ENCODE measurements at regions not wholly inside any gene's neighbourhood (a gene's known extent, or its start where the extent isn't known, plus 50 kb on each side); places are given as distances from the start of the nearest gene placed in this dataset.
A peak's percentile ranks its signal among the peaks of the same experiment; 100 is the strongest.

- H3K4me3 ChIP-seq = no peak overlapping the region
- in situ Hi-C loops (cut with MboI; ENCODE audit: low pct_unique_long_range_greater_than_20kb in 2 of 9, low sequenced_read_pairs in 9 of 9, unreplicated experiment in 9 of 9) = no loop called here
- WGBS, 10 experiments = 0 to 100% (median 92%) methylated on average over 1 to 5 of the region's 5 CpGs; no CpG with 5 or more reads in 1 of the 10 experiments
- no peak for ATAC-seq (replicated peaks in 6 of 8)
- H3K4me1 ChIP-seq (replicated peaks in 1 of 2) = peaks cover 51 to 57% of the 10 kb centered on the region in 2 donors
- no peak overlapping the region for H3K27ac ChIP-seq
These were observed 435.8 kb upstream of the SPRED2 start for GRCh38 chr2:65868177-65868576.

- Histone ChIP-seq H3K4me3 (no peak overlapping the region), H3K27ac (no peak overlapping the region), H3K4me1 (replicated peaks in 1 of 2) (peaks cover 58% of the 10 kb centered on the region in 2 donors)
- 36 to 100% (median 84%) methylated on average over 1 to 4 of the region's 4 CpGs for WGBS, 10 experiments
- in situ Hi-C loops (cut with MboI; ENCODE audit: low pct_unique_long_range_greater_than_20kb in 2 of 9, low sequenced_read_pairs in 9 of 9, unreplicated experiment in 9 of 9) = no loop called here
- ATAC-seq (replicated peaks in 6 of 8) = no peak
These were observed 435.0 kb upstream of the SPRED2 start for GRCh38 chr2:65867446-65867845.

DNA sequence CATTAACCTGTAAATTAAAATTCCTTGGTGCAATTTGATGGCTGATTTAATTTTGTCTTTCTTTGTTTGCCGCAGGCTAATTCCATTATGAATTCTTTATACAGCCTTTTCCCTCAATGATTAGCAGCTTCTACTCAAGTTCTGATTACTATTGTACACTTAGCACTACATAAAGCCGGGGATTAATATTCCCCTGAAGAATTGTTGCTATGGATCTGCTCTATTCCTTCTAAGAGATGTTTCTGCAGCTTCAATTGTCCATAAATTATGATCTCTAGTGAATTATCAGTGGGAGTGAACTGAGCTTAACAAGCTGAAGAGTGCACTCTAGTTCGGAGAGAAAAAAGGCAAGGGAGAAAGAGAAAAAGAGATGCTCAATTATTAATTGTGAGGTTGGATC, 433.7 kb upstream of the SPRED2 start:
- in situ Hi-C loops (cut with MboI; ENCODE audit: low pct_unique_long_range_greater_than_20kb in 2 of 9, low sequenced_read_pairs in 9 of 9, unreplicated experiment in 9 of 9) = no loop called here
- Histone ChIP-seq H3K27ac (peak overlapping the region in 1 of 2 donors; percentile 7), H3K4me1 (replicated peaks in 1 of 2) (peaks cover 58% of the 10 kb centered on the region in 2 donors), H3K4me3 (no peak overlapping the region)
- WGBS, 10 experiments = 4 to 47% (median 33%) methylated on average over 2 to 3 of the region's 3 CpGs
- peak in 5 of 8 experiments; percentile 30 to 85 (median 80) for ATAC-seq (replicated peaks in 6 of 8)

DNA sequence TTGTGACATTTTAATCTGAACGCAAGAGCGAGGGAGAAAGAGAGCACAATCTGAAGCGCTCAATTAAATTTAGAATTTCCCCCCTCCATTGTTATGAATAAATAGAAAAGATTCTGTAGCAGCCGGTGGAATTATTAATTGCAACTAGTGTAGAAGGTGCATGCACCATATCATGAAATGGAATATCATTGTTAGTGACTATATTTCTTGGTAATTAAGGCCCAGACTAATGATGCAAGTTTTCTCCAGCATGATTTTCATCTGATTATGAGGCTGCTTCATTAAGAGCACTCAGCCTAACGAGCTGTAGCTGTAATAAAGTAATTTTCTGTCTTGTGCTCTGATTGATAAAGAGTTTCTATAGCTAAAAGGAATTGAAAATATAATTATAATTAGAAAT, 432.2 kb upstream of the SPRED2 start:
- WGBS, 10 experiments = 34 to 82% (median 43%) methylated on average over 1 to 5 of the region's 5 CpGs; no CpG with 5 or more reads in 1 of the 10 experiments
- Histone ChIP-seq H3K4me3 (no peak overlapping the region), H3K27ac (no peak overlapping the region), H3K4me1 (replicated peaks in 1 of 2) (peaks cover 46 to 47% of the 10 kb centered on the region in 2 donors)
- peak in 2 of 8 experiments; percentile 15 to 54 for ATAC-seq (replicated peaks in 6 of 8)
- in situ Hi-C loops (cut with MboI; ENCODE audit: low pct_unique_long_range_greater_than_20kb in 2 of 9, low sequenced_read_pairs in 9 of 9, unreplicated experiment in 9 of 9) = no loop called here

DNA sequence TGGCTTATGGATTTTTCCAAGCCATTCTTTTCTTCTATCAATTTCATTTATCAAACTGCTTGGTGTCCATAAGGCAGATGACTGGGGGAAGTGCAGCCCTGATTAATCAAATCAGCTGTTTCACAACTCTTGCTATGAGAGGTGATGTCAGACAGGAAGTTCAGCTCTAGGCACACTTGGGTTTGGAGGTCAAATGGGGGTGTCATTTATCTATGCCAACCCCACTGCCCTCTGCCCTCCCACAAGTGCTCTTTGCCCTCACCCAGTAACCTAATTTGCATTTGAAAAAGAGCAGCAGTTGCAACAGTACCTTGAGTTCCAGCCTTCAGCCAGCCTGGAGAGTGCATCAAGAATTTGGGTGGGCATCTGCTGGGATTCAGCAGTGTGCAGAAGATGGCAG, 431.3 kb upstream of the SPRED2 start:
- no peak overlapping the region for H3K4me3 ChIP-seq
- peaks cover 46 to 47% of the 10 kb centered on the region in 2 donors for H3K4me1 ChIP-seq (replicated peaks in 1 of 2)
- in situ Hi-C loops (cut with MboI; ENCODE audit: low pct_unique_long_range_greater_than_20kb in 2 of 9, low sequenced_read_pairs in 9 of 9, unreplicated experiment in 9 of 9) = no loop called here
- peak in 2 of 8 experiments; percentile 28 to 30 for ATAC-seq (replicated peaks in 6 of 8)
- H3K27ac ChIP-seq = no peak overlapping the region

DNA sequence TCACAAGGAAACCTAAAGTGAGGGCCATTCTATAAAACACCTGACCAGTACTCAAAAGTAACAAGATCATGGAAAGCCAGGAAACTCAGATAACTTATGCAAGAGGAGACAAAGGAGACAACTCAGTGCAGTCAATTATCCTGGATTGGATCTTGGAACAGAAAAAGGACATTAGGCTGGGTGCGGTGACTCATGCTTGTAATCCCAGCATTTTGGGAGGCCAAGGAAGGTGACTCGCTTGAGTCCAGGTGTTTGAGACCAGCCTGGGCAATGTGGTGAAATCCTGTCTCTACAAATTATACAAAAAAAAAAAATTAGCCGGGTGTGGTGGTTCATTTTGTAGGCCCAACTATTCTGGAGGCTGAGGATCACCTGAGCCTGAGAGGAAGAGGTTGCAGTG, 424.5 kb upstream of the SPRED2 start:
- WGBS, 10 experiments = 35 to 100% (median 83%) methylated on average over 1 to 3 of the region's 3 CpGs; no CpG with 5 or more reads in 2 of the 10 experiments
- in situ Hi-C loops (cut with MboI; ENCODE audit: low pct_unique_long_range_greater_than_20kb in 2 of 9, low sequenced_read_pairs in 9 of 9, unreplicated experiment in 9 of 9) = no loop called here
- no peak overlapping the region for H3K4me3 ChIP-seq
- ATAC-seq (replicated peaks in 6 of 8) = no peak
- H3K27ac ChIP-seq = no peak overlapping the region
- H3K4me1 ChIP-seq (replicated peaks in 1 of 2) = peaks cover 0 to 2% of the 10 kb centered on the region in 2 donors

- H3K4me1 ChIP-seq (replicated peaks in 1 of 2) = peaks cover 0 to 2% of the 10 kb centered on the region in 2 donors
- no peak for ATAC-seq (replicated peaks in 6 of 8)
- H3K4me3 ChIP-seq = no peak overlapping the region
- H3K27ac ChIP-seq = no peak overlapping the region
- in situ Hi-C loops (cut with MboI; ENCODE audit: low pct_unique_long_range_greater_than_20kb in 2 of 9, low sequenced_read_pairs in 9 of 9, unreplicated experiment in 9 of 9) = no loop called here
These were observed 424.0 kb upstream of the SPRED2 start for GRCh38 chr2:65856423-65856822.

- ATAC-seq (replicated peaks in 6 of 8) = no peak
- Histone ChIP-seq H3K27ac (no peak overlapping the region), H3K4me1 (replicated peaks in 1 of 2) (peaks cover 0 to 2% of the 10 kb centered on the region in 2 donors), H3K4me3 (no peak overlapping the region)
- in situ Hi-C loops (cut with MboI; ENCODE audit: low pct_unique_long_range_greater_than_20kb in 2 of 9, low sequenced_read_pairs in 9 of 9, unreplicated experiment in 9 of 9) = no loop called here
These were observed 418.3 kb upstream of the SPRED2 start for GRCh38 chr2:65850695-65851094.

DNA sequence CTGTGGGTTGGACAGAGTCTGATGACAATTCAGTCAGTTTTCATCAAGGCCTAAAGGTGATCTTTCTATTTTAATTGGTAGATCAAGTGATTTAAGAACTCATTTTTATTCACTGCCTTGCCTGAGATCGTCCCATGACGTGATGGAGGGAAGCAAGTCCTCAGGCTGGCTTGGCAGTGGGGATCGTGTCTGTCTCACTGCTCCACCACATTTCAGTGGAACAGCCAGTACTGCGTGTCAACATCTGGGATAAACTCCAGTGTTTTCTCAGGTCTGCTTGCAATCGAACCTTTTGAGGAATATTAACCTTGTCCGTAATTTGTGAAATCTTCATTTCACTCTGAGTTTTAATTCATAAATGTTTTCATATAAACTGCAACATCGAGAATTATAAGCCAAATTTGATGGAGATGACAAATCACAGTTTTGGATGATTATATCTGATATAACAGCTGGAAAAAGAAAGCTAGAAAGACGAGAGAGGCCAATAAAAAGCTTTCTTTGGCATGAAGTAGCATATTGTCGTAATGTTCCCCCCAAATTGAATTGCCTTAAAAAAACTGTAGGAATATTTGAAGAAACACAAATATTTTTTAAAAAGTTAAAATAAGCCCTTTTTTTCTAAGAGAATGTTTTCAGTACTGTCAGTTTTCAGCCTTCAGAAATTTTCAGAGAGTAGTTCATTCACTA, 414.7 kb upstream of the SPRED2 start:
- no peaks in the 10 kb centered on the region for H3K4me1 ChIP-seq (replicated peaks in 1 of 2)
- no peak overlapping the region for H3K27ac ChIP-seq
- ATAC-seq (replicated peaks in 6 of 8) = no peak
- in situ Hi-C loops (cut with MboI; ENCODE audit: low pct_unique_long_range_greater_than_20kb in 2 of 9, low sequenced_read_pairs in 9 of 9, unreplicated experiment in 9 of 9) = no loop called here
- 14 to 95% (median 87%) methylated on average over 4 to 9 of the region's 9 CpGs for WGBS, 10 experiments
- no peak overlapping the region for H3K4me3 ChIP-seq

DNA sequence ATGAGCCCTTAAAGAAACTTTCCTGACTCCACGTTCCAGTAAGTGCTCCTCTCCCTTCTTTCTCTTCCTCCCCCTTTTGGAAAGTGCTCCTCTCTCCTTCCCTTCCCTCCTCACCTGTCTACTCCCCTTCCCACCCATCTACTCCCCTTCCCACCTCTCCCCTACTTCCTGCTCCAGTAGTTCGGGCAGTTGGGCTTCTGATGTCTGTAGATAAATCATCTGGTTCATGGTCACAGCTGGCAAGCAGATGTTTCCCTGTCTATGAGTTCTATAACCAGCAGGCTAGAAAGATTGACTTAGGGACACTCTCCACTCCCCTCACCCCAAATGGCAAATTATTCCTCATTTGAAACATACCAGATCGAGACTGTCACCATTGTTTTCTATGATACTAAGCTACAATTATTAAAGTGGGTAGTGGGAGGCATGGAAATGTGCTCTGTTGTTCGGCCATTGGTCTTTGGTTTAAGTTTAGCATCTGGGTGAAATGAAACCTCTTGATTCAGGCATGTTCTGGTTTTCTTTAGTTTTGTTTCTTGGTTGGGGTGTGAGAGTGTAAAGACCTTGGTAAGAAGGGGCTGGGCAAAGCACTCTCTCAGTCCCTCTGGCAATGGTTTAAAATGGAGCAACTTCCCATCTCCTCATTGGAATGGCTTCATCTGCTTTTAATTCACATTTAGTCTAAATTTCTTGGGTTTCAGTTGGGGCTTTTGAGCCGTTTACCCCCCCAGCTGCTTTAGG, 413.2 kb upstream of the SPRED2 start:
- H3K4me1 ChIP-seq (replicated peaks in 1 of 2) = no peaks in the 10 kb centered on the region
- in situ Hi-C loops (cut with MboI; ENCODE audit: low pct_unique_long_range_greater_than_20kb in 2 of 9, low sequenced_read_pairs in 9 of 9, unreplicated experiment in 9 of 9) = no loop called here
- no peak overlapping the region for H3K27ac ChIP-seq
- peak in 1 of 8 experiments; percentile 57 for ATAC-seq (replicated peaks in 6 of 8)
- WGBS, 10 experiments = 0 to 100% (median 53%) methylated on average over 1 to 5 of the region's 5 CpGs
- H3K4me3 ChIP-seq = no peak overlapping the region

- H3K4me1 ChIP-seq (replicated peaks in 1 of 2) = no peaks in the 10 kb centered on the region
- no peak overlapping the region for H3K4me3 ChIP-seq
- H3K27ac ChIP-seq = no peak overlapping the region
- ATAC-seq (replicated peaks in 6 of 8) = no peak
- in situ Hi-C loops (cut with MboI; ENCODE audit: low pct_unique_long_range_greater_than_20kb in 2 of 9, low sequenced_read_pairs in 9 of 9, unreplicated experiment in 9 of 9) = no loop called here
- 55 to 100% (median 86%) methylated on average over 1 of the region's 1 CpG; no CpG with 5 or more reads in 5 of the 10 experiments for WGBS, 10 experiments
These were observed 409.7 kb upstream of the SPRED2 start for GRCh38 chr2:65842104-65842503.

GRCh38 chr2:65835975-65836549, 403.7 kb upstream of the SPRED2 start:
- 0 to 100% (median 10%) methylated on average over 1 of the region's 1 CpG; no CpG with 5 or more reads in 3 of the 10 experiments for WGBS, 10 experiments
- H3K4me3 ChIP-seq = no peak overlapping the region
- H3K4me1 ChIP-seq (replicated peaks in 1 of 2) = peaks cover 14 to 21% of the 10 kb centered on the region in 2 donors
- in situ Hi-C loops (cut with MboI; ENCODE audit: low pct_unique_long_range_greater_than_20kb in 2 of 9, low sequenced_read_pairs in 9 of 9, unreplicated experiment in 9 of 9) = no loop called here
- ATAC-seq (replicated peaks in 6 of 8) = peak in 2 of 8 experiments; percentile 36 to 50
- no peak overlapping the region for H3K27ac ChIP-seq

- Histone ChIP-seq H3K4me1 (replicated peaks in 1 of 2) (peaks cover 14 to 23% of the 10 kb centered on the region in 2 donors), H3K27ac (no peak overlapping the region), H3K4me3 (no peak overlapping the region)
- in situ Hi-C loops (cut with MboI; ENCODE audit: low pct_unique_long_range_greater_than_20kb in 2 of 9, low sequenced_read_pairs in 9 of 9, unreplicated experiment in 9 of 9) = no loop called here
- WGBS, 10 experiments = 0 to 71% (median 20%) methylated on average over 1 to 7 of the region's 7 CpGs
- peak in 5 of 8 experiments; percentile 76 to 94 (median 87) for ATAC-seq (replicated peaks in 6 of 8)
These were observed 402.5 kb upstream of the SPRED2 start for GRCh38 chr2:65834771-65835475.

All from motor neuron (in vitro differentiated cells).